Activated CD4-positive, alpha-beta memory T cell treated with anti-CD3 and anti-CD28 coated beads, Interleukin-2, amount 10 ng/mL, durations not matched to agents 7 days and 5 days (primary cell): ENCODE measurements at regions not wholly inside any gene's neighbourhood (a gene's known extent, or its start where the extent isn't known, plus 50 kb on each side); places are given as distances from the start of the nearest gene placed in this dataset.

Experiments
- CTCF ChIA-PET: fragments of 350-600 bp; sonication (Branson Sonifier 250); formaldehyde crosslinking; loops from one replicate; lab custom pipeline; 2021; ENCODE audit warnings: antibody characterized with exemption, inconsistent platforms; lab: Charles Lee
- POLR2A ChIA-PET: fragments of 350-600 bp; sonication (Branson Sonifier 250); formaldehyde crosslinking; loops from one replicate; lab custom pipeline; 2021; ENCODE audit warnings: antibody characterized with exemption; lab: Charles Lee
- DNase-seq: peaks from one replicate; pipeline ENCODE4 v3.0.0-alpha.2; 2020
- H3K27ac Mint-ChIP-seq: one replicate; pipeline ENCODE4 v1.8.0; 2021; ENCODE audit warnings: mild to moderate bottlenecking, mixed read lengths
- H3K27me3 Mint-ChIP-seq: one replicate; pipeline ENCODE4 v1.8.0; 2021; ENCODE audit warnings: mixed read lengths
- H3K36me3 Mint-ChIP-seq: one replicate; pipeline ENCODE4 v1.8.0; 2021; ENCODE audit warnings: low read depth, mixed read lengths
- H3K4me1 Mint-ChIP-seq: one replicate; pipeline ENCODE4 v1.8.0; 2021; ENCODE audit warnings: mixed read lengths
- H3K4me3 Mint-ChIP-seq: one replicate; pipeline ENCODE4 v1.8.0; 2021; ENCODE audit warnings: mild to moderate bottlenecking, mixed read lengths
- H3K9me3 Mint-ChIP-seq: one replicate; pipeline ENCODE4 v1.8.0; 2021; ENCODE audit warnings: mixed read lengths

DNA sequence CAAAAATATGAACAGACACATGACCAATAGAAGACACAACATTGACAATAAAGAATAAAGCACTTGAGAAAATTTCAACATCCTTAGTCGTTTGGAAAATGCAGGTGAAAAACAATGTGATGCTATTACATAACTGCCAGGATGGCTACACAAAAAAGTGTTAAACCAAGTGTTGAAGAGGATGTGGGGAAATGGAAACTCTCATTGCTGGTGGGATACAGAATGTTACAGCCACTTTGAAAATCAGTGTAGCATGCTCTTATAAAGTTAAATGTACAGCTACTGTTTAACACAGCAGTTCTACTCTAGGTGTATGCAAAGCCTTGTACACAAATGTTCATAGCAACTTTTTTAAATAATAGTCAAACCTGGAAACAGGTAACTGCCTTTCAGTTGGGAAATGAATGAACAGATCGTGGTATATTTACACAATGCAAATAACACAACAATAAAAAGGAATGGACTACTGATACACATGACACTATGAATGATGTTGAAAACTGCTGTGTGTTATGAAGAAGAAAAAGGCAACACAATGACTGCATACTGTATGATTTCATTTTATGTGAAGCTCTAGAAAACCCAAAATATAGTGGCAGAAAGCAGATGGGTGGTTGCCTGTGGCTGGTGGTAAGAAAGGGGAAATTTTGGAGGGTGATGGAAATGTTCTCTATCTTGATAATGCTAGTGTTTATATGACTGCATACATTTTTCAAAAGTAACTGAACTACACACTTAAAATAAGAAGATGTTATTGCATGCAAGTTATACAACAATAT lies 102.2 kb upstream of the VIPR2 start:
- Mint-ChIP-seq H3K36me3 (no peaks in the 10 kb centered on the region), H3K27me3 (peaks cover 5% of the 10 kb centered on the region), H3K9me3 (no peaks in the 10 kb centered on the region), H3K27ac (no peak overlapping the region), H3K4me3 (no peak overlapping the region), H3K4me1 (no peaks in the 10 kb centered on the region)
- ChIA-PET CTCF (no interaction called here), POLR2A (no interaction called here)
- DNase-seq: no peak

DNA sequence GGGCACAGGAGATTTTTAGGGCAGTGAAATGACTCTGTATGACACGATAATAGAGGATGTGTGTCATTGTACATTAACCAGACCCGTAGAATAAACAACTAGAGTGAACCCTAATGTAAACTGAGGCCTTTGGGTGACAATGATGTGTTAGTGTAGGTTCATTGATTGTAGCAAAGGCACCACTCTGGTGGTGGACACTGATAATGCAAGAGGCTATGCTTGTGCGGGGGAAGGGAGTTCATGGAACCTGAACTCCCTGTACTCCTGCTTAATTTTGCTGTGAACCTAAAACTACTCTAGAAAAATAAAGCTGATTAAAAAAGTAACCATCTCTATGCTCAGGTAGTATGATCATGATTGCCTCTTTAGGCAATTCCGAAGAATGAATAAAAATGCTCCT lies 96.3 kb upstream of the VIPR2 start:
- CTCF ChIA-PET: no interaction called here
- no peaks in the 10 kb centered on the region for H3K4me1 Mint-ChIP-seq
- DNase-seq: no peak
- no peak overlapping the region for H3K4me3 Mint-ChIP-seq
- no peaks in the 10 kb centered on the region for H3K36me3 Mint-ChIP-seq
- H3K27me3 Mint-ChIP-seq: peaks cover 7% of the 10 kb centered on the region
- no peaks in the 10 kb centered on the region for H3K9me3 Mint-ChIP-seq
- POLR2A ChIA-PET: no interaction called here
- no peak overlapping the region for H3K27ac Mint-ChIP-seq

DNA sequence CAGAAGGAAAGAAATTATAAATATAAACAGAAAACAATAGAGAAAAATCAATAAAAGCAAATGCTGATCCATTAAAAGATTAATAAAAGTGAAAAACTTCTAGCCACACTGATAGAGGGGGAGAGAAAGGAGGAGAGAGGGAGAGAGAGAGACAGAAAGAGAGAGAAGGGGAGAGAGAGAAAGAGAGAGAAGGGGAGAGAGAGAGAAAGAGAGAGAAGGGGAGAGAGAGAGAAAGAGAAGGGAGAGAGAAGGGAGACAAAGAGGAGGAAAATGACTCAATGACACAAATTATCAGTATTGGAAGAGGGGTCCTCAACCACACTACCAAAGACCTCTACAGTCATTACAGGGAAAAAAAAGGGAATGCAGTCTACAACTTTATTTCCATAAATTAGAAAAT lies 94.4 kb upstream of the VIPR2 start:
- Mint-ChIP-seq H3K27ac (no peak overlapping the region), H3K4me3 (no peak overlapping the region), H3K27me3 (peaks cover 7% of the 10 kb centered on the region), H3K36me3 (no peaks in the 10 kb centered on the region), H3K4me1 (no peaks in the 10 kb centered on the region), H3K9me3 (no peaks in the 10 kb centered on the region)
- CTCF ChIA-PET: no interaction called here
- no peak for DNase-seq
- POLR2A ChIA-PET: no interaction called here

- Mint-ChIP-seq H3K9me3 (no peaks in the 10 kb centered on the region), H3K27me3 (peaks cover 6% of the 10 kb centered on the region), H3K36me3 (no peaks in the 10 kb centered on the region), H3K27ac (no peak overlapping the region), H3K4me1 (no peaks in the 10 kb centered on the region), H3K4me3 (no peak overlapping the region)
- ChIA-PET CTCF (no interaction called here), POLR2A (no interaction called here)
- DNase-seq: no peak
These were observed 93.9 kb upstream of the VIPR2 start for GRCh38 chr7:159238541-159238940.

GRCh38 chr7:159237022-159237653 lies 92.5 kb upstream of the VIPR2 start:
- POLR2A ChIA-PET: no interaction called here
- Mint-ChIP-seq H3K36me3 (no peaks in the 10 kb centered on the region), H3K27ac (no peak overlapping the region), H3K4me3 (no peak overlapping the region), H3K4me1 (no peaks in the 10 kb centered on the region), H3K9me3 (no peaks in the 10 kb centered on the region), H3K27me3 (peaks cover 6% of the 10 kb centered on the region)
- CTCF ChIA-PET: no interaction called here
- no peak for DNase-seq

DNA sequence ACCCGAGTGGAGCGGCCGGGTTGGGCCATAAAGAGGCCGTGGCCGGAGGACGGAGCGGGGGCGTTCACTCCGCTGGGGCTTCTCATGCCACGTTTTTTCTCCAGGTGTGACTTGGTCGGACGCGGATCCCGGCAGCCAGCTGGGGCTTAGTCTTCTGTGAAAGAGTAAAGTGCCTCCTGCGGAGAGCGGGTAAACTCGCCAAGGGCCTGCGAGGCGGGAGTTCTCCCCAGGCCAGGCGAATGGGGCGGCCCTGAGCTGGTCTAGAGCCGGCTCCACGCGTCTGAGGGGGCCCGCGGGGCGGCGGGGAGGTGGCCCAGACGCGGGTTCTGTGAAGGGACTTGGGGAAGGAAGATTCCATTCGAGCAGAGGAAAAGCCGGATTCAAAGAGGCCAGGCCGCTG lies 86.3 kb upstream of the VIPR2 start:
- POLR2A ChIA-PET: interaction anchor here (0.6 kb wide), 1 partner anchor 238 kb away, joined by 3 read pairs; no protein-coding TSS in a partner anchor
- CTCF ChIA-PET: no interaction called here
- no peak overlapping the region for H3K27ac Mint-ChIP-seq
- H3K27me3 Mint-ChIP-seq: no peaks in the 10 kb centered on the region
- H3K4me1 Mint-ChIP-seq: no peaks in the 10 kb centered on the region
- H3K36me3 Mint-ChIP-seq: no peaks in the 10 kb centered on the region
- H3K9me3 Mint-ChIP-seq: no peaks in the 10 kb centered on the region
- no peak for DNase-seq
- H3K4me3 Mint-ChIP-seq: no peak overlapping the region

- Mint-ChIP-seq H3K9me3 (no peaks in the 10 kb centered on the region), H3K36me3 (no peaks in the 10 kb centered on the region), H3K27me3 (no peaks in the 10 kb centered on the region), H3K4me3 (no peak overlapping the region), H3K27ac (no peak overlapping the region), H3K4me1 (no peaks in the 10 kb centered on the region)
- no peak for DNase-seq
- ChIA-PET POLR2A (no interaction called here), CTCF (no interaction called here)
These were observed 85.2 kb upstream of the VIPR2 start for GRCh38 chr7:159229683-159230475.

GRCh38 chr7:159227433-159227832 lies 82.8 kb upstream of the VIPR2 start:
- Mint-ChIP-seq H3K27ac (no peak overlapping the region), H3K4me3 (no peak overlapping the region), H3K9me3 (no peaks in the 10 kb centered on the region), H3K4me1 (no peaks in the 10 kb centered on the region), H3K27me3 (peaks cover 8% of the 10 kb centered on the region), H3K36me3 (no peaks in the 10 kb centered on the region)
- ChIA-PET CTCF (no interaction called here), POLR2A (no interaction called here)
- DNase-seq: no peak

DNA sequence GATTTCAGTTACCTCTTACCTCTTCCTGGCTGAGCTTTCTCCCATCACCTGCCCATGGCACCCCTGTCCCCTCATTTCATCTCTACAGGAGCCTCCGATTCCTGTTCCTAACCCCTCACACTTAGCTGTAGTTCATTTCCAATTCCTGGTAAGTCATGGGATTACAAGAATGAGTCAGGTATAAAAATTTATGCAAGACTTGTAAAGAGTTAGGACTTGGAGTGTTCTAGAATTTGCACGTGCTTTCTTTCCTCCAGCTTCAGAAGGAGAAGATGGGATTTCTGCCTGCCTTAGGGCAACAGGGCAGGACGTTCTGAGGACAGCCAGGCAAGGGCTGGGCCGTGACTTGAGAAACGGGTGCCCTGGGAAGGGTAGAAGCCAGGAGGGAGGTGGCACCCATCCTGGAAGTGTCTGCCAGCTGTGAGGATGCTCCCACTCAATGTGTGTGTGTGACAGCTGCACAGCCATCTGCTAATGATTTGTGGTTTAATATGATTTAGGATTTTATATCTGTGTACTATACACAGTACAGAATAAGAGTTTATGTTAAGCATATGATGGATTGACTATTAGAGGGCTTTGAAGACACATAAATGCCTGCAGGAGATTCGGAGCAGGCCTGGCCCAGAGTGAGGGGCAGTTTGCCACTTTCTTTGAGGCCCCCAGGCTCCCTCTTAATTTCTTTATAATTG lies 81.5 kb upstream of the VIPR2 start:
- no peaks in the 10 kb centered on the region for H3K4me1 Mint-ChIP-seq
- H3K27me3 Mint-ChIP-seq: peaks cover 8% of the 10 kb centered on the region
- POLR2A ChIA-PET: no interaction called here
- H3K27ac Mint-ChIP-seq: no peak overlapping the region
- no peak overlapping the region for H3K4me3 Mint-ChIP-seq
- CTCF ChIA-PET: no interaction called here
- no peaks in the 10 kb centered on the region for H3K9me3 Mint-ChIP-seq
- H3K36me3 Mint-ChIP-seq: no peaks in the 10 kb centered on the region
- no peak for DNase-seq

DNA sequence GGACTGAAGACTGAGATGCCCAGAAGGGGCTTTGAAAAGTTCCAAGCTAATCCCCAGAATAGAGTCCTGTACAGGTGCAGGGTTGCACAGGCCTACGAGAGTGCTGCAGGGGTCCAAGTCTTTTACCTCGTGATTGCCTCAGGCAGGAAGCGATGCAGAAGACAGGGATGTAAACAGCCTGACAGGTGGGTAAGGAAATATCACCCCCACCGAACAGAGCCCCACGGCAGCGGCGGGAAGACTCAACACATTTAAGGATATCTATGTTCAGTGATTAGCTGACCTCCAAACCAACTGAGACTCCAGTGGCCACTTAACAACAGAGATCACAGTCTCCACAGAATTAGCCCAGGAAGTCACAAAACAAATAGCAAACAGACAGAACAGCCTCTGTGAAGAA lies 73.9 kb upstream of the VIPR2 start:
- POLR2A ChIA-PET: no interaction called here
- peaks cover 2% of the 10 kb centered on the region for H3K27me3 Mint-ChIP-seq

GRCh38 chr7:159218170-159218569 lies 73.5 kb upstream of the VIPR2 start:
- Mint-ChIP-seq H3K36me3 (no peaks in the 10 kb centered on the region), H3K9me3 (no peaks in the 10 kb centered on the region), H3K27ac (no peak overlapping the region), H3K4me1 (no peaks in the 10 kb centered on the region), H3K27me3 (peaks cover 2% of the 10 kb centered on the region), H3K4me3 (no peak overlapping the region)
- ChIA-PET CTCF (no interaction called here), POLR2A (no interaction called here)
- DNase-seq: no peak

More for the DNA sequence above, 73.9 kb upstream of the VIPR2 start:
- no peaks in the 10 kb centered on the region for H3K36me3 Mint-ChIP-seq
- H3K4me3 Mint-ChIP-seq: no peak overlapping the region
- no peak overlapping the region for H3K27ac Mint-ChIP-seq
- CTCF ChIA-PET: no interaction called here
- DNase-seq: no peak
- H3K9me3 Mint-ChIP-seq: no peaks in the 10 kb centered on the region
- no peaks in the 10 kb centered on the region for H3K4me1 Mint-ChIP-seq

DNA sequence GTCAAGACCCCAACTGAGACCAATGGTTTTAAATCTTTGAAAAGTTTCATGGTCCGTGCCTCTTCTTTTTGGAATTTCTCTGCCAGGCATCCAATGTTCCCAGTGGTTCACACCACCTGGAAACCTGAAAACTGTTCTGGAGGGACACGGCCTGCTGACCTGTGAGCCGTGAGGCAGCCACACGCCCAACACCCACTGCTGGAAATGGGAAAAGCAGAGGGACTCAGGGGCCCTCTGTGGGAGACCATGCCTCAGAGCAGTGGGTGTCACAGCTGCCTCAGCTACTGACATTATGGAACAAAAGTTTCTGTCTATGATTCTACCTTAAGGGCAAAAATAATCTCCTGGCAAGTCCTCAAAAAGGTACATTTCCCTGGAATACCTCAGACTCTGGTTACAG lies 70.4 kb upstream of the VIPR2 start:
- Mint-ChIP-seq H3K4me1 (peaks cover 4% of the 10 kb centered on the region), H3K4me3 (no peak overlapping the region), H3K27ac (no peak overlapping the region), H3K9me3 (no peaks in the 10 kb centered on the region), H3K27me3 (no peaks in the 10 kb centered on the region), H3K36me3 (no peaks in the 10 kb centered on the region)
- no peak for DNase-seq
- CTCF ChIA-PET: no interaction called here
- POLR2A ChIA-PET: no interaction called here

DNA sequence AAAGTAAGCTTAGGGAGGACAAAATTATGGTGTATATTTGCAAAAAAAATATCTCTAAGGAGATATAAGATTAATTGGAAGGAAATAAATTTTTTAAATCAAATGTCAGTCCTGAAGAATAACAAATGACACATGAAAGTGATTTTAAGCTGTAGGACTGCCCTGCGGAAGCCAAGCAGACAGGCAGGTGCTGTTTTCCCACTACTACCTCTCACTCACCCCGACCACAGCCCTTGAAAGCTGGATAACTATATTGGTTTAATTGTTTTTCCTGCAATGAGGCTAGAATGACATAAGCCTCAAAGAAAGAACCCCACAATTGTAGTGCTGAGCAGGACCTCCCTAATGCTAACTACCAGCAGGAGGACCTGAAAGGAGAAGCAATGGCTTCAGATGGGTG lies 68.6 kb upstream of the VIPR2 start:
- POLR2A ChIA-PET: no interaction called here
- CTCF ChIA-PET: no interaction called here
- no peaks in the 10 kb centered on the region for H3K36me3 Mint-ChIP-seq
- H3K4me1 Mint-ChIP-seq: peaks cover 4% of the 10 kb centered on the region
- H3K27ac Mint-ChIP-seq: no peak overlapping the region
- no peaks in the 10 kb centered on the region for H3K27me3 Mint-ChIP-seq
- no peak overlapping the region for H3K4me3 Mint-ChIP-seq
- DNase-seq: no peak
- no peaks in the 10 kb centered on the region for H3K9me3 Mint-ChIP-seq
